ENCODE measurements at regions not wholly inside any gene's neighbourhood (a gene's known extent, or its start where the extent isn't known, plus 50 kb on each side); places are given as distances from the start of the nearest gene placed in this dataset.

- TF ChIP-seq CTCF (conservative IDR thresholded peaks at IDR 0.05; ENCODE audit: low read depth, low read length) = peak; percentile 15; the same call in 1 of the 2 replicates
- no peak for TF ChIP-seq POLR2A (IDR thresholded peaks at IDR 0.05; ENCODE audit: low read depth, low read length)
- no peak for TF ChIP-seq RAD21 (IDR thresholded peaks at IDR 0.05; ENCODE audit: low read length)
These were observed 552.3 kb downstream of the NUF2 start for GRCh38 chr1:163874070-163874469.

Measured in IMR-90 (cell line).